ENCODE measurements at regions not wholly inside any gene's neighbourhood (a gene's known extent, or its start where the extent isn't known, plus 50 kb on each side); places are given as distances from the start of the nearest gene placed in this dataset.

GRCh38 chr4:174012135-174012885 lies 271.2 kb downstream of the FBXO8 start:
- ChIA-PET POLR2A (no interaction called here), CTCF (no interaction called here)
- Histone ChIP-seq H3K27ac (ENCODE audit: low read depth, low read length) (no peak overlapping the region), H3K27me3 (ENCODE audit: control insufficient read depth, insufficient read depth, low read length) (no peaks in the 10 kb centered on the region), H3K9me3 (ENCODE audit: control insufficient read depth, insufficient read depth, low read length) (no peaks in the 10 kb centered on the region), H3K4me3 (ENCODE audit: low read depth, low read length) (no peak overlapping the region)
- TF ChIP-seq CTCF (IDR thresholded peaks at IDR 0.05; ENCODE audit: low read depth, low read length) = no peak
- DNase-seq (ENCODE audit: low read depth, low spot score) = no peak

- Histone ChIP-seq H3K4me3 (ENCODE audit: low read depth, low read length) (no peak overlapping the region), H3K27ac (ENCODE audit: low read depth, low read length) (no peak overlapping the region), H3K9me3 (ENCODE audit: control insufficient read depth, insufficient read depth, low read length) (no peaks in the 10 kb centered on the region), H3K27me3 (ENCODE audit: control insufficient read depth, insufficient read depth, low read length) (no peaks in the 10 kb centered on the region)
- no peak for DNase-seq (ENCODE audit: low read depth, low spot score)
- no peak for TF ChIP-seq CTCF (IDR thresholded peaks at IDR 0.05; ENCODE audit: low read depth, low read length)
- ChIA-PET CTCF (interaction anchor here (1.3 kb wide), 1 partner anchor 20 kb away, joined by 8 read pairs; no protein-coding TSS in a partner anchor), POLR2A (no interaction called here)
These were observed 272.9 kb downstream of the FBXO8 start for GRCh38 chr4:174010547-174010946.

GRCh38 chr4:174009686-174010451 lies 273.6 kb downstream of the FBXO8 start:
- ChIA-PET POLR2A (no interaction called here), CTCF (interaction anchor here (1.3 kb wide), 1 partner anchor 19 kb away, joined by 8 read pairs; no protein-coding TSS in a partner anchor)
- H3K27me3 ChIP-seq (ENCODE audit: control insufficient read depth, insufficient read depth, low read length) = no peaks in the 10 kb centered on the region
- no peaks in the 10 kb centered on the region for H3K9me3 ChIP-seq (ENCODE audit: control insufficient read depth, insufficient read depth, low read length)
- H3K4me3 ChIP-seq (ENCODE audit: low read depth, low read length) = no peak overlapping the region
- no peak for TF ChIP-seq CTCF (IDR thresholded peaks at IDR 0.05; ENCODE audit: low read depth, low read length)
- no peak for DNase-seq (ENCODE audit: low read depth, low spot score)
- no peak overlapping the region for H3K27ac ChIP-seq (ENCODE audit: low read depth, low read length)

GRCh38 chr4:174005422-174005821 lies 278.0 kb downstream of the FBXO8 start:
- DNase-seq (ENCODE audit: low read depth, low spot score) = no peak
- Histone ChIP-seq H3K27me3 (ENCODE audit: control insufficient read depth, insufficient read depth, low read length) (no peaks in the 10 kb centered on the region), H3K4me3 (ENCODE audit: low read depth, low read length) (no peak overlapping the region), H3K9me3 (ENCODE audit: control insufficient read depth, insufficient read depth, low read length) (no peaks in the 10 kb centered on the region), H3K27ac (ENCODE audit: low read depth, low read length) (no peak overlapping the region)
- POLR2A ChIA-PET = no interaction called here
- CTCF ChIA-PET = no interaction called here
- TF ChIP-seq CTCF (IDR thresholded peaks at IDR 0.05; ENCODE audit: low read depth, low read length) = no peak

Data from AG04450 (cell line).